ENCODE measurements at regions not wholly inside any gene's neighbourhood (a gene's known extent, or its start where the extent isn't known, plus 50 kb on each side); places are given as distances from the start of the nearest gene placed in this dataset.

- TF ChIP-seq CTCF (conservative IDR thresholded peaks at IDR 0.05; ENCODE audit: low read length) (0 out of 2 replicates have a peak, but pooled peaks have one; percentile 17), EZH2phosphoT487 (IDR thresholded peaks at IDR 0.05; ENCODE audit: borderline replicate concordance, low read depth, low read length) (no peak)
Observed at GRCh38 chr18:9047715-9048114, 54.8 kb upstream of the NDUFV2 start.

All from OCI-LY7 (cell line).